Testis (tissue), 2 donors: ENCODE measurements at regions not wholly inside any gene's neighbourhood (a gene's known extent, or its start where the extent isn't known, plus 50 kb on each side); places are given as distances from the start of the nearest gene placed in this dataset.

Experiments
- CTCF ChIP-seq, 3 experiments: fragments of 450-650 bp in 2 of 3; fragments of 200-600 bp in 1 of 3; sonication (generic) in 1 of 3; IDR thresholded peaks; one replicate each; pipeline ENCODE4 v1.5.1; 2016 to 2019; ENCODE audit warnings: antibody characterized with exemption in 3 of 3, mild to moderate bottlenecking in 2 of 3, moderate library complexity in 1 of 3
- POLR2A ChIP-seq: fragments of 450-650 bp; IDR thresholded peaks from one replicate; pipeline ENCODE4 v1.6.1; 2017; ENCODE audit warnings: antibody characterized with exemption, mild to moderate bottlenecking, moderate library complexity

GRCh38 chr12:115815924-115816323 is 461.6 kb downstream of the MED13L start:
- no peak for TF ChIP-seq CTCF (IDR thresholded peaks at IDR 0.05)
- no peak for TF ChIP-seq POLR2A
